ENCODE measurements at regions not wholly inside any gene's neighbourhood (a gene's known extent, or its start where the extent isn't known, plus 50 kb on each side); places are given as distances from the start of the nearest gene placed in this dataset.

- peak; percentile 5 for DNase-seq (ENCODE audit: low read depth)
Measured at GRCh38 chr9:108083796-108084352, 594.3 kb upstream of the KLF4 start.

GRCh38 chr9:108083160-108083750 is 593.7 kb upstream of the KLF4 start:
- no peak for DNase-seq (ENCODE audit: low read depth)
- H3K4me3 ChIP-seq (ENCODE audit: low read depth, low read length), result no peak overlapping the region
- TF ChIP-seq MAX (IDR thresholded peaks at IDR 0.05; ENCODE audit: low read depth, low read length) (no peak), MYC (IDR thresholded peaks at IDR 0.05; ENCODE audit: low read depth, low read length) (no peak), POLR2A (IDR thresholded peaks at IDR 0.05; ENCODE audit: extremely low read depth, insufficient read length) (no peak), CTCF (IDR thresholded peaks at IDR 0.05; ENCODE audit: low read depth, low read length) (no peak)

More at GRCh38 chr9:108083796-108084352, 594.3 kb upstream of the KLF4 start:
- TF ChIP-seq MAX (IDR thresholded peaks at IDR 0.05; ENCODE audit: low read depth, low read length) (no peak), CTCF (IDR thresholded peaks at IDR 0.05; ENCODE audit: low read depth, low read length) (no peak), POLR2A (IDR thresholded peaks at IDR 0.05; ENCODE audit: extremely low read depth, insufficient read length) (no peak), MYC (IDR thresholded peaks at IDR 0.05; ENCODE audit: low read depth, low read length) (no peak)
- no peak overlapping the region for H3K4me3 ChIP-seq (ENCODE audit: low read depth, low read length)

- no peak overlapping the region for H3K4me3 ChIP-seq (ENCODE audit: low read depth, low read length)
- no peak for TF ChIP-seq MAX (IDR thresholded peaks at IDR 0.05; ENCODE audit: low read depth, low read length)
- TF ChIP-seq POLR2A (IDR thresholded peaks at IDR 0.05; ENCODE audit: extremely low read depth, insufficient read length), result no peak
- TF ChIP-seq CTCF (IDR thresholded peaks at IDR 0.05; ENCODE audit: low read depth, low read length), result no peak
- no peak for TF ChIP-seq MYC (IDR thresholded peaks at IDR 0.05; ENCODE audit: low read depth, low read length)
- DNase-seq (ENCODE audit: low read depth), result no peak
Measured at GRCh38 chr9:108081112-108081511, 591.5 kb upstream of the KLF4 start.

GRCh38 chr9:108080285-108080684 is 590.7 kb upstream of the KLF4 start:
- TF ChIP-seq POLR2A (IDR thresholded peaks at IDR 0.05; ENCODE audit: extremely low read depth, insufficient read length), result no peak
- no peak for TF ChIP-seq MAX (IDR thresholded peaks at IDR 0.05; ENCODE audit: low read depth, low read length)
- no peak for TF ChIP-seq CTCF (IDR thresholded peaks at IDR 0.05; ENCODE audit: low read depth, low read length)
- no peak for TF ChIP-seq MYC (IDR thresholded peaks at IDR 0.05; ENCODE audit: low read depth, low read length)
- no peak for DNase-seq (ENCODE audit: low read depth)
- no peak overlapping the region for H3K4me3 ChIP-seq (ENCODE audit: low read depth, low read length)

- no peak overlapping the region for H3K4me3 ChIP-seq (ENCODE audit: low read depth, low read length)
- peak; percentile 24 for DNase-seq (ENCODE audit: low read depth)
- TF ChIP-seq MYC (IDR thresholded peaks at IDR 0.05; ENCODE audit: low read depth, low read length) (no peak), POLR2A (IDR thresholded peaks at IDR 0.05; ENCODE audit: extremely low read depth, insufficient read length) (no peak), MAX (IDR thresholded peaks at IDR 0.05; ENCODE audit: low read depth, low read length) (no peak), CTCF (IDR thresholded peaks at IDR 0.05; ENCODE audit: low read depth, low read length) (no peak)
Measured at GRCh38 chr9:108078811-108079210, 589.2 kb upstream of the KLF4 start.
